ENCODE measurements at regions not wholly inside any gene's neighbourhood (a gene's known extent, or its start where the extent isn't known, plus 50 kb on each side); places are given as distances from the start of the nearest gene placed in this dataset.

DNA sequence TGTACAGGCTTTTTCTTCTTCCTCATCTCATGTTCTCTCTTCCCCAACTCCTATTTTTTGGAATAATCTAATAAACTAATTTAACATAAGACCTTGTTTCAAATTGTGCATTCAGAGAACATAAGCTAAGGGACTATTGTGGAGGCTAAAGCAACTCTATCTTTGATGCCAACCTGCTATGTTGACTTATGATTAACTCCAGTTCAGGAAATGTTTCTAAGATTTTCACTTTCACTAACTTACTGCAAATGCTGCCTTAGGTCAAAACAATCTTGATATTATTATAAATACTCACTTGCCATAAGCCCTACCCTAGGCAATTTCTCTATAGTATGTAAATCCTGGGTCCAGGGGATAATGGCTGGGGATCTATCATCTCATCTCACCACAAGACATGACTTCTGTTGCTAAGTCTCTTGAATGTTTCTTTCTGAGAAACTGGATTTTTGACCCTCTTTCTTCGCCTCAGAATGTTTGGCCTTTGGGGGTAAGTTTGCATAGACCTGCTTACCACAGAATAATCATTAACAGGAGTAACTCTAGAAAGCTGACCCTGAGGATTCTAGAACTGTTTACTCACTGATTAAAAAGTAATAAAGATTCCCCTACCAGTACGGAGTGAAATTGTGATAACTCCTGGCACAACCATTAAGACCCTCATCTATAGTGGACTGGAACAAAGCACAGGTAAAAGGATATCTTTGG lies 768.1 kb downstream of the GBE1 start:
- 88% methylated on average over 2 of the region's 2 CpGs for WGBS
- H3K4me3 ChIP-seq: no peak overlapping the region
- H3K27ac ChIP-seq: no peak overlapping the region
- DNase-seq (ENCODE audit: low spot score in 2 of 2): no peak
- TF ChIP-seq, protein P1, sequence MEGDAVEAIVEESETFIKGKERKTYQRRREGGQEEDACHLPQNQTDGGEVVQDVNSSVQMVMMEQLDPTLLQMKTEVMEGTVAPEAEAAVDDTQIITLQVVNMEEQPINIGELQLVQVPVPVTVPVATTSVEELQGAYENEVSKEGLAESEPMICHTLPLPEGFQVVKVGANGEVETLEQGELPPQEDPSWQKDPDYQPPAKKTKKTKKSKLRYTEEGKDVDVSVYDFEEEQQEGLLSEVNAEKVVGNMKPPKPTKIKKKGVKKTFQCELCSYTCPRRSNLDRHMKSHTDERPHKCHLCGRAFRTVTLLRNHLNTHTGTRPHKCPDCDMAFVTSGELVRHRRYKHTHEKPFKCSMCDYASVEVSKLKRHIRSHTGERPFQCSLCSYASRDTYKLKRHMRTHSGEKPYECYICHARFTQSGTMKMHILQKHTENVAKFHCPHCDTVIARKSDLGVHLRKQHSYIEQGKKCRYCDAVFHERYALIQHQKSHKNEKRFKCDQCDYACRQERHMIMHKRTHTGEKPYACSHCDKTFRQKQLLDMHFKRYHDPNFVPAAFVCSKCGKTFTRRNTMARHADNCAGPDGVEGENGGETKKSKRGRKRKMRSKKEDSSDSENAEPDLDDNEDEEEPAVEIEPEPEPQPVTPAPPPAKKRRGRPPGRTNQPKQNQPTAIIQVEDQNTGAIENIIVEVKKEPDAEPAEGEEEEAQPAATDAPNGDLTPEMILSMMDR (IDR thresholded peaks at IDR 0.05): no peak
- TF ChIP-seq POLR2AphosphoS5 (IDR thresholded peaks at IDR 0.05): no peak
- no peak for TF ChIP-seq EP300 (IDR thresholded peaks at IDR 0.05)
- TF ChIP-seq POLR2A (IDR thresholded peaks at IDR 0.05): no peak
- H3K27me3 ChIP-seq: no peaks in the 10 kb centered on the region
- H3K9me3 ChIP-seq: peaks cover under 1% of the 10 kb centered on the region
- no peaks in the 10 kb centered on the region for H3K4me1 ChIP-seq
- H3K36me3 ChIP-seq: no peaks in the 10 kb centered on the region

DNA sequence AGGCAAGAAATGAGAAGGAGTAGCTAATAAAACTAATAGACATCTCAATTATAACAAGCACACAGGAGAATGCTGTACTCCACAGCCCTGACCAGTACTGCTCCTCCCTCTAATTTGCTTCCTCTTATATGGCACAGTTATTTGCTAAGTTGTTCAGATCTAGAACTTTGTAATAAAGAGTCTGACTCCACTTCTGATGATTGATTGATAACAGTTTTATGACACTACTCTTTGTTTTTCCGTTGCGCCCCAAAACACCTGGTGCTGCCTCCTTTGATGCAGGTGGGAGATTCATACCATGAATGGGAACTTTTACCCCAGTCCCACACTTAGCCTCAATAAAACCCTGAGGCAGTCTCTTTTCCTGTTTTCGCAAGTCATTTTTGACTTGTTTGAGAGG lies 777.7 kb downstream of the GBE1 start:
- H3K4me3 ChIP-seq: no peak overlapping the region

DNA sequence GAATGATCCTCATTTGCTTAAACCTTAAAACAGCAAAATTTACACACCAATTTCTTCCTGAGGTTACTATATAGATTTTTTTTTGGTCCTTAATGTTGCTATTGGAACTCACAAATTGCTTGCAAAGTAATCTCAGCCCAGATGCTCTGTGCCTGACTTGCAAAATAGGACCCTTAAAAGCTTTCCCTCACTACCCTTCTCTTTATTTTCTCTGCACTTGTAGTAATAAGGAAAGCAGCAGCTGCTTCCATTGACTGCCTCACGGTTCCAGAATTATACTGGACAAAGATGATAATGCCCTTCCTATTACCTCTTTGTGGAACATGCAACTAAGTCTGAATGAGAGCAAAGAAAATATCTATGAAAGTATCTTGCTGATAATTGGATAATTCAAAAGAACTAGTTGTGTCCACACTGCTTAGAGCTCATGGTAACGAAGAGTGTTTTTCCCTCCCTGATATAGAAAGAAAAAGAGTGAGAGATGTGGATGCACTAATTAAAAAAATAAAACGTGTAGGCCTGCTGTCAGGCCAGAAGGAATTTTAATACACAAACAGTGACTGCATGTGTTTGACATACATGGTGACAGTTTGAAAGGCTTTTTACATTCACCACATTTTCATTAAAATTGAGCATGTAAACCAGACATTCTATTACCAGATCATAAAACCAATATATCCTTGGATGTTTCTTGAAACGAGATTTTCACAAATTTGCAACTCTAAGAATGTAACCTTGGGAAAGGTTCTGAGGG lies 783.1 kb downstream of the GBE1 start:
- Histone ChIP-seq H3K27ac (no peak overlapping the region), H3K9me3 (no peaks in the 10 kb centered on the region), H3K4me3 (no peak overlapping the region), H3K27me3 (no peaks in the 10 kb centered on the region), H3K4me1 (no peaks in the 10 kb centered on the region), H3K36me3 (no peaks in the 10 kb centered on the region)
- 59% methylated on average over 4 of the region's 4 CpGs for WGBS
- TF ChIP-seq EP300 (IDR thresholded peaks at IDR 0.05) (no peak), POLR2AphosphoS5 (IDR thresholded peaks at IDR 0.05) (no peak), POLR2A (IDR thresholded peaks at IDR 0.05) (no peak)
- TF ChIP-seq, protein P1 (IDR thresholded peaks at IDR 0.05): no peak
- DNase-seq (ENCODE audit: low spot score in 2 of 2): no peak

More for the DNA sequence above, 777.7 kb downstream of the GBE1 start:
- H3K9me3 ChIP-seq: peaks cover 7% of the 10 kb centered on the region
- H3K4me1 ChIP-seq: no peaks in the 10 kb centered on the region
- H3K36me3 ChIP-seq: no peaks in the 10 kb centered on the region
- TF ChIP-seq POLR2A (IDR thresholded peaks at IDR 0.05) (no peak), POLR2AphosphoS5 (IDR thresholded peaks at IDR 0.05) (no peak), EP300 (IDR thresholded peaks at IDR 0.05) (no peak)
- TF ChIP-seq, protein P1 (IDR thresholded peaks at IDR 0.05): no peak
- WGBS: 63% methylated on average over 3 of the region's 3 CpGs
- DNase-seq (ENCODE audit: low spot score in 2 of 2): no peak
- no peak overlapping the region for H3K27ac ChIP-seq
- no peaks in the 10 kb centered on the region for H3K27me3 ChIP-seq

DNA sequence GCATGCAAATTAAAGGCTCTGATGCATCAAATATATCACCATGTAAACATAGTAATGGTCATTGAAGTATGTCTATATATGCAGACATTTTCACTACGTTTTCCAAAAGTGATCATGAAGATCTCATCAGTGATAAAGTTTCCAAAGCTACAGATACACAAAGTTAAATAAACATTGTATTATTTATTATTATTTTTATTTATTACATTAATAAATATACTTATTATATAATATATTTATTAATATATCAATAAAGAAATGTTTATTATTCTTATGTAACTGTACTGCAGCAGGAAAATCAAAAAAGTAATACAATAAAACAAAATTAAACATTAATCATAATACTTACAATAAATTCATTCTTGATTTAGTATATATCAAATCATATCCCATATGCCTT lies 791.2 kb downstream of the GBE1 start:
- Histone ChIP-seq H3K27me3 (no peaks in the 10 kb centered on the region), H3K9me3 (no peaks in the 10 kb centered on the region), H3K4me1 (no peaks in the 10 kb centered on the region), H3K4me3 (no peak overlapping the region), H3K27ac (no peak overlapping the region), H3K36me3 (no peaks in the 10 kb centered on the region)
- no peak for DNase-seq (ENCODE audit: low spot score in 2 of 2)
- 75% methylated on average over 1 of the region's 1 CpG for WGBS
- TF ChIP-seq POLR2A (IDR thresholded peaks at IDR 0.05) (no peak), EP300 (IDR thresholded peaks at IDR 0.05) (no peak), POLR2AphosphoS5 (IDR thresholded peaks at IDR 0.05) (no peak)
- TF ChIP-seq, protein P1 (IDR thresholded peaks at IDR 0.05): no peak

DNA sequence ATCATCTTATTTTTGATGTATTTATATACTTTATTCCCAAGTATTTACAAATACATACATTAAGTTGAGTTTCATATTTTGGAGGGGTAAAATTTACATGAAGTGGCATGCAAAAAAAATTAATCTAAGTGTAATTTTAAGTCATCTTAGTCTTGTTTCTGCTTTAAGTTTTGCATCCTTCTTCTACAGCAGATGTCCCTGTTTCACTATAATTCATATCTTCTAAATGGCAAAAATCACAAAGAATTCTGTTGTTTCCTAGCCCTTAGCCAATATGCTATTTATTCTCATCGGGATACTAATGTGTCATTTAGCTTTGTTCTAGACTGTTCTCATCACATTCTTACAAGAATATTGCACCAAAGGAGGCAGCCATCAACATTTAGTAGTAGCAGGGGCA lies 831.9 kb downstream of the GBE1 start:
- H3K27ac ChIP-seq: no peak overlapping the region

More for the DNA sequence above, 831.9 kb downstream of the GBE1 start:
- no peaks in the 10 kb centered on the region for H3K27me3 ChIP-seq
- no peaks in the 10 kb centered on the region for H3K36me3 ChIP-seq
- no peaks in the 10 kb centered on the region for H3K9me3 ChIP-seq
- no peaks in the 10 kb centered on the region for H3K4me1 ChIP-seq
- TF ChIP-seq EP300 (IDR thresholded peaks at IDR 0.05): no peak
- TF ChIP-seq POLR2AphosphoS5 (IDR thresholded peaks at IDR 0.05): no peak
- no peak for TF ChIP-seq POLR2A (IDR thresholded peaks at IDR 0.05)
- TF ChIP-seq, protein P1 (IDR thresholded peaks at IDR 0.05): no peak
- DNase-seq (ENCODE audit: low spot score in 2 of 2): no peak
- H3K4me3 ChIP-seq: no peak overlapping the region
- WGBS: 95% methylated on average over 1 of the region's 1 CpG

Data from suprapubic skin (tissue), 4 donors.